Immature natural killer cell (primary cell): ENCODE measurements at regions not wholly inside any gene's neighbourhood (a gene's known extent, or its start where the extent isn't known, plus 50 kb on each side); places are given as distances from the start of the nearest gene placed in this dataset.

Source experiments
- DNase-seq, 3 donors: peaks; one replicate each; pipeline ENCODE4 v3.0.0; 2022; ENCODE audit warnings: mixed read lengths in 1 of 3
- H3K27ac Mint-ChIP-seq, 6 donors: one replicate each; pipeline ENCODE4 v1.8.0; 2020; ENCODE audit warnings: mixed read lengths in 6 of 6, mild to moderate bottlenecking in 5 of 6, inconsistent platforms in 4 of 6, moderate library complexity in 3 of 6
- H3K27me3 Mint-ChIP-seq, 3 donors: one replicate each; pipeline ENCODE4 v1.8.0; 2020 to 2021; ENCODE audit warnings: low read depth in 3 of 3, mild to moderate bottlenecking in 3 of 3, mixed read lengths in 3 of 3, moderate library complexity in 3 of 3, inconsistent platforms in 1 of 3
- H3K36me3 Mint-ChIP-seq, 3 donors: one replicate each; pipeline ENCODE4 v1.8.0; 2020; ENCODE audit warnings: mixed read lengths in 3 of 3, inconsistent platforms in 2 of 3, mild to moderate bottlenecking in 2 of 3
- H3K4me1 Mint-ChIP-seq, 2 donors: one replicate each; pipeline ENCODE4 v1.8.0; 2020; ENCODE audit warnings: inconsistent platforms in 2 of 2, mild to moderate bottlenecking in 2 of 2, mixed read lengths in 2 of 2, moderate library complexity in 1 of 2
- H3K4me3 Mint-ChIP-seq, 5 donors: one replicate each; pipeline ENCODE4 v1.8.0; 2020; ENCODE audit warnings: mild to moderate bottlenecking in 5 of 5, mixed read lengths in 5 of 5, inconsistent platforms in 3 of 5, moderate library complexity in 3 of 5
- H3K9me3 Mint-ChIP-seq, 6 donors: one replicate each; pipeline ENCODE4 v1.8.0; 2020; ENCODE audit warnings: mild to moderate bottlenecking in 6 of 6, mixed read lengths in 6 of 6, inconsistent platforms in 4 of 6, moderate library complexity in 3 of 6

DNA sequence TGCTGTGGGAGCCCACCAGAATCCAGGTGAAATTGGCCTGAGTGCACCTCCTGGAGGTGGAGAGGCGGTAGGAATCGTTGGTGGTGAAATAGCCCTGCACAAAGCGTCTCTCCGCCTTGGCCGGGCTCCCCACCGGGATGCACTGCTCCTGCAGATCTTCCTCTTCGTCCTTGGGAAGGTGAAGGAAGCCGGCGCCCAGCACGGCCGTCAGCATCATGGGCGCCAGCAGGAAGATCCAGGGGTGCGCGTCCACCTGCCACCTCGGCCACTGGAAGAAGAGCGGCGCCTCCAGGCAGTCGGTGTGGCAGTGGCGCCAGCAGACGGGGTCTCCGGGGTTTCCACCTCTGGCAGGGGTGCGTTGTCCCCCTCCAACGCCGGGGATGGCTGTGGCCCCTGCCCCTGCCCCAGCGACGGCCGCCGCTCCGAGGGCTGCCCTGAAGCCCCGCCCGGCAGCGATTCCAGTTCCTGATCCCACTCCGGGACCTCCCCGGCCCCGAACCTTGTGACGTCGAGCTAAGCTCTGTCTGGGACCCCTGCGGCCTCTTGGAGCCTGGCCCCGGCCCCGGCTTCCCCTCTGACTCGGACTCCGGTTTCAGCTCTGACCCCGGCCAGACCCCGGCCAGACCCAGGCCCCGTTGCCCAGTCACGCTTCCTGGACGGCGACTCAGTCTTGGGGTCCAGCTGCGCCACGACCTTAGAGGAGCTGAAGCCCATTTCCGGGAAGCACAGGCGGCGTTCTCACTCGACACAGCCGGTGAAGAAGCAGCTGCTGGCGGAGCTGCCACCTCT, 91.9 kb downstream of the CD164 start:
- H3K27ac Mint-ChIP-seq = no peak overlapping the region
- DNase-seq = no peak
- H3K27me3 Mint-ChIP-seq = peaks cover 0 to 3% (median 3%) of the 10 kb centered on the region in 3 donors
- H3K4me3 Mint-ChIP-seq = no peak overlapping the region
- H3K9me3 Mint-ChIP-seq = peaks cover 0 to 2% (median 0%) of the 10 kb centered on the region in 6 donors
- no peaks in the 10 kb centered on the region for H3K4me1 Mint-ChIP-seq
- peaks cover 0 to 7% (median 0%) of the 10 kb centered on the region in 3 donors for H3K36me3 Mint-ChIP-seq

DNA sequence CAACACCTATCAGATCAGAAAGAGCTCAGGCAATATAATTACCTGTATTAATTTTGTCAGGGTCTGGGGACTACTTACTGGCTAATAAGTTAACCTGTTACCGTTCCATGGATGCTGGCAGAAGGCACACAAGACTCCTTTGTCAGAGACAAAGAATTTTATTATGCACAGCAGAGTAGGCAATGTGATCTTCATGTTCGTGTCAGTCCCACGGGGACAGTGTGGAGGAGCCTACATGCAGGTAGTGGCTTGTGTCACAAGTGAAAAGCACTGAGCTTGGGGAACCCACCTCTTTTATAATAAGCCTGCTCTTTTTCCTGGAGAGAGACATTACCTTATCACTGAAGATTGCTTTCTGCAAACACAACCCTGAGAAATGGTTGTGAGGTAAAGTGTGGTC, 96.9 kb downstream of the CD164 start:
- Mint-ChIP-seq H3K9me3 (no peaks in the 10 kb centered on the region), H3K4me1 (no peaks in the 10 kb centered on the region), H3K36me3 (no peaks in the 10 kb centered on the region), H3K4me3 (no peak overlapping the region), H3K27ac (no peak overlapping the region), H3K27me3 (no peaks in the 10 kb centered on the region)
- DNase-seq = no peak

DNA sequence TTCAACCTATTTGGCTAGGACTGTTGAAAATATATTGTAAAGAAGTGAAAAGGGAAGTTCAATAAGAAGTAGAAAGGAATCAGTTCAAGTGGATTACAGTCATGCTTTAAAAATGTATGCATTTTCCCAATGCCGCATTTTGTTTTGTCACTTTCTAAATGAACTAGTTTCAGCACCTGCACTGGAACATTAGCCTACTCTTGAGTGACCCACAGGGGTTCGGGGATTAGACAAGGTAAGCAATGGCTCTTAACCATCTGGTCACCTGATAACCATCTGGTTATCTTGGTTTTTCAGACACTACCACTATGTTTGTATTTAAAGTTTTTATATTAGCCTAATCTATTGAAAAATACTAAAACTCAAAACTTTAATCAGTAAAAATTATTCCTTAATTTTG, 97.6 kb downstream of the CD164 start:
- DNase-seq = no peak
- Mint-ChIP-seq H3K4me1 (no peaks in the 10 kb centered on the region), H3K9me3 (no peaks in the 10 kb centered on the region), H3K4me3 (no peak overlapping the region), H3K27ac (no peak overlapping the region), H3K36me3 (no peaks in the 10 kb centered on the region), H3K27me3 (no peaks in the 10 kb centered on the region)

DNA sequence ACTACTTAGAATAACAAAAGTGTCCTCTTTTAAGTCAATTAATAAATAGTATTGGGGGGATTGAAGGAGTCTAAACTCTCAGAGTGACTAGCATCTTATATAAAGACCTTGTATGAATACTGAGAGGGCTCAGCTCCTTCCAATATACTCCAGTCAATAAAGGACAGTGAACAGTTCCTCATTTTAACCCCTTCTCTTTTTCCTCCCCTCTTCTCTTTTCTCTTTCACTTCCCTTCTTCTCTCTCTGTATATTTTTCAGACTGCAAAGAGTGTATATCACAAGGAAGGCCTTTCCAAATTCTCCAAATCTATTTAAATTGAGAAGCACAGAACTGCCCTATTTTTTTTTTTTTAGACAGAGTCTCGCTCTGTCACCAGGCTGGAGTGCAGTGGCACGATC, 99.5 kb downstream of the CD164 start:
- no peak for DNase-seq
- H3K4me1 Mint-ChIP-seq = no peaks in the 10 kb centered on the region
- H3K9me3 Mint-ChIP-seq = no peaks in the 10 kb centered on the region
- H3K27me3 Mint-ChIP-seq = no peaks in the 10 kb centered on the region
- H3K27ac Mint-ChIP-seq = no peak overlapping the region
- H3K4me3 Mint-ChIP-seq = no peak overlapping the region
- no peaks in the 10 kb centered on the region for H3K36me3 Mint-ChIP-seq

DNA sequence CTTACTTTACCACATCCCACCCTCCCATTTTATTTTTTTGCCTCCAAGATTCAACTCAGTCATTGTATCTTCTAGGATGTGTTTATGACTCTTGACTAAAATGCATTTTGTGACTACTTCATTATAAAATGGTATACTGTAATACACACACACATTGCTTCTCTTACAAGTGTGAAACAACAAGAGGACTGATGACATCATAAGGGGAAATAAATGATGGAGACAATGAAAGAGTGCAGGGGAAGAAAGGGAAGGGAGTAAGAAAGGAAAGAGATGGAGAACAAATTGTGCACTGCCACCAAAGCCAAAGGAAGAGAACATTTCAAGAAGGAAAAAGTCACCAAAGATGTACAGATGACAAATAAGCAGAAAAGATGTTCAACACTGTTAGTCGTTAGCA, 102.6 kb downstream of the CD164 start:
- no peaks in the 10 kb centered on the region for H3K36me3 Mint-ChIP-seq
- H3K27me3 Mint-ChIP-seq = no peaks in the 10 kb centered on the region
- no peaks in the 10 kb centered on the region for H3K9me3 Mint-ChIP-seq
- no peak overlapping the region for H3K27ac Mint-ChIP-seq
- no peaks in the 10 kb centered on the region for H3K4me1 Mint-ChIP-seq
- no peak for DNase-seq
- no peak overlapping the region for H3K4me3 Mint-ChIP-seq

DNA sequence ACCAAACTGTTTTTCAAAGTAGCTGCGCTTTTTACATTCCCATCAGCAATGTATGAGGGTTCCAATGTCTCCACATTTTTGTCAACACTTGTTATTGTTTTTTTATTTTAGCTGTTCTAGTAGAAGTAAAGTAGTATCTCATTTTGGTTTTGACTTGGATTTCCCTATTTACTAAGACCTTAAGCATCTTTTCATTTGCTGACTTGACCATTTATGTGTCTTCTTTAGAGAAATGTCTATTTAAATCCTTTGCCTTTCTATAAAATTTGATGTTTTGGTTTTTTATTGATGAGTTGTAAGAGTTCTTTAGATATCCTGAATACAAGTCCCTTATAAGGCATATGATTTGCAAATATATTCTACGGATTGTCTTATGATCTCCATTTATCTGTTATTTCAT, 110.6 kb downstream of the CD164 start:
- H3K4me3 Mint-ChIP-seq = no peak overlapping the region
- peaks cover 5 to 19% (median 11%) of the 10 kb centered on the region in 6 donors for H3K9me3 Mint-ChIP-seq
- H3K4me1 Mint-ChIP-seq = no peaks in the 10 kb centered on the region

DNA sequence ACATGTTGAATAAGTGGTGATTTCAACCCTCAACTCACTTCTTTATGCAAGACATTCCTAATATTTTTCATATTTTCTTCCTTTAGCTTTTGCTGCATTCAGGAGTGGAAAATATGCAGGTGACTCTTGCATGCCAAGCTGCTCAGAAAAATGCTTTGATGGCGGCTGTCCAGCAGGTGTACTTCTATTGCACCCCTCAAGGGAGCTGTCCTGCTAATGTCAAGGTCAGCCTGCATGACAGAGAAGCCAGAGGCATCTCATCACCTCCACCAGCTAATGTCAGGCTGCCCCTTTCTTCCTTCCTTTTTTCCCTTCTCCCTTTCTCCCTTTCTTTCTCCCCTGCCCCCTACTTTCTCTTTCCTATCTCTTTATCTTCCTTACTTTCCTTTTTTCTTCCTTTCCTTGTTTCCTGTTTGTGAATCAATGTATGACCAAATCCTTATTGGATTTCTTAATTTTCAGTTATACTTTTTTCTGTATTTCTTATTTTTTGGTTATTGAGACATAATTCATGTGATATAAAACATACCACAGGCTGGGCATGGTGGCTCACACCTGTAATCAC, 112.2 kb downstream of the CD164 start:
- peaks cover 0 to 2% (median 2%) of the 10 kb centered on the region in 3 donors for H3K27me3 Mint-ChIP-seq
- no peak overlapping the region for H3K4me3 Mint-ChIP-seq
- peaks cover 5 to 19% (median 11%) of the 10 kb centered on the region in 6 donors for H3K9me3 Mint-ChIP-seq
- no peak overlapping the region for H3K27ac Mint-ChIP-seq
- no peak for DNase-seq
- no peaks in the 10 kb centered on the region for H3K4me1 Mint-ChIP-seq
- H3K36me3 Mint-ChIP-seq = peaks cover 12 to 27% (median 12%) of the 10 kb centered on the region in 3 donors

More for the DNA sequence above, 110.6 kb downstream of the CD164 start:
- DNase-seq = no peak
- no peak overlapping the region for H3K27ac Mint-ChIP-seq
- peaks cover 12 to 27% (median 12%) of the 10 kb centered on the region in 3 donors for H3K36me3 Mint-ChIP-seq
- H3K27me3 Mint-ChIP-seq = peaks cover 0 to 2% (median 2%) of the 10 kb centered on the region in 3 donors

DNA sequence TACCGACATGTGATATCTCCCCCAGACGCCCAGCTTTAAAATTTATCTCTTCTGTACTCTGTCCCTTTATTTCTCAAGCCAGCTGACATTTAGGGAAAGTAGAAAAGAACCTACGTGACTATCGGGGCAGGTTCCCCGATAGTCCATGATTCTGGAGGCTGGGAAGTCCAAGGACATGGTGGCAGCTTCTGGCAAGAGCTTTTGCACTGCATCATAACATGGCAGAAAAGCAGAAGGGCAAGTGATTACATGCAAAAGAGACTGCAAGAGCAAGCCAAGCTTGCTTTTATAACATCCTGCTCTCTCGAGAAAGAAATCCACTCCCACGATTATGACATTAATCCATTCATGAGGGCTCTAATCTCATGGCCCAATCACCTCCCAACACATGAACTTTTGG, 113.2 kb downstream of the CD164 start:
- Mint-ChIP-seq H3K4me1 (no peaks in the 10 kb centered on the region), H3K27ac (no peak overlapping the region), H3K36me3 (peaks cover 12 to 27% (median 12%) of the 10 kb centered on the region in 3 donors), H3K9me3 (peaks cover 5 to 19% (median 11%) of the 10 kb centered on the region in 6 donors), H3K27me3 (peaks cover 0 to 2% (median 2%) of the 10 kb centered on the region in 3 donors), H3K4me3 (no peak overlapping the region)
- no peak for DNase-seq

DNA sequence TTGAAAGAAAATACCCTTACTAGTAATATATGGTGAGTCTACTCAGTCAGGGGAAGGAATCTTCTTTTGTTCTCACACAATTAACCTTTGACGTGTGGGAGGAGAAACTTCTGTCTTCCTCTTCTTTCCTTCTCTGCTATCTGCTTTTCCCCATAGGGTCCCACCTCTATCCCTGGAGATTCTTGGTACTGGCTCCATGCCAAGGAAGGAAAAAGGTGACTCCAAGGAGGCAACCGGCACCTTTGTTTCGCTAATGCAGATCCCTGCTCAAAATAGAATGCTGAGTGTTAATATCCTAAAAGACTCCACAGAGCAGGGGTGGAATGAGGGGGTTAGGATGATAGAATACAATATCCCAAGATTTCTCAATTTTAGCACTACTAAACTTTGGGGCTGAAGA, 116.7 kb downstream of the CD164 start:
- Mint-ChIP-seq H3K27ac (no peak overlapping the region), H3K36me3 (peaks cover 12 to 20% (median 15%) of the 10 kb centered on the region in 3 donors), H3K4me3 (no peak overlapping the region), H3K9me3 (peaks cover 6 to 19% (median 11%) of the 10 kb centered on the region in 6 donors), H3K27me3 (peaks cover 0 to 2% (median 0%) of the 10 kb centered on the region in 3 donors), H3K4me1 (no peaks in the 10 kb centered on the region)
- no peak for DNase-seq

DNA sequence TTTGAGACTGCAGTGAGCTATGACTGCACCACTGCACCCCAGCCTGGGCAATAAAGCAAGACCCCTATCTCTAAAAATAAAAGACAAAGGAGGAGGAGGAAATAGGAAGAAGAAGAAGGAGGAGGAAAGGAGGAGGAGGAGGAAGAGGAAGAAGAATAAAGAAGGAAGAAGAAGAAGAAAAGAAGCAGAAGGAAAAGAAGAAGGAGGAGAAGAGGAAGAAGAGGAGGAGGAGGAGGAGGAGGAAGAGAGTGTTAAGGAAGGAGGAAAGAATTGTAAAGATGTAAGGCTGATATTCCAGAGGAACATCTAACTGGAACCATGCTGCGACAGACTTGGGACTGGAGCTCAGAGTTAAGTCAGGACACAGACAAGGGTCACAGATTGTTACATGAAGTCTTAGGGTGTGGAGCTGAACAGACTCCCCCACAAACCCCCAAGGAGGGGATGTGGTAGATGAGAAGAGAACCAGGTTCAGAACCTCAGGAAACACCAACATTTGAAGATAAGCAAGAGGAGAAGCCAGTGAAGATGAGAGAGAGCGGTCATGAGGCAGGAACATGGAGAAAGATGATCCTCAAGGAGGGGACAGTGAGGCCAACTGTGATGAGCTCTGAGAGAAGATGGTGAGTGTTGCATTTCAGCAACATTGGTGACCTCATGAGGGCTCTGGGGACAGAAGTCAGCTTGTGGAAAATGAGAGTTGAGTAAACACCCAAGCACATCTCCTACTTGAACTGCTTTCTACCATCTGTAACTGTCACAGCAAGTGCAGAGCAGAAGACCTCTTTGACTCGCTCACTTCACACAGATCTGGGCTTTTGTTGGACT, 118.2 kb downstream of the CD164 start:
- Mint-ChIP-seq H3K36me3 (peaks cover 5 to 13% (median 9%) of the 10 kb centered on the region in 3 donors), H3K4me1 (no peaks in the 10 kb centered on the region), H3K27me3 (no peaks in the 10 kb centered on the region)

DNA sequence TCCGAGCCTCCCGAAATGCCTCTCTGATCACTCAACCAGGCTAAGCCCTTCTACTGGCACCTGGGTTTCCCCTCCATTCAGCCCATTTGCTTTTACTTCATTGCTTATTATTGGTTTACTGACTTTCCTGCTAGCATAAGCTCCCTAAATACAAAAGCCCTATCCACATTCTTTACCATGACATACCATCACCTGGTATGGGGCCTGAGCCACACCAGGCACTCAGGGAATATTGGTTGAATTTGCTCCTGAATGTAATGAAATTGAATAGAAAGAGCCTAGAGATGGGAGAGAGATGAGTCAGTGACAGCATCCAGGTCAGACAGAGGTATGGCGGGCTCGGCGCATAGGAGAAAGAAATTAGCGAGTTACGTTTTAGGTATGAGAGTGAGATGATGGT, 120.0 kb downstream of the CD164 start:
- no peaks in the 10 kb centered on the region for H3K27me3 Mint-ChIP-seq
- H3K4me3 Mint-ChIP-seq = no peak overlapping the region
- no peaks in the 10 kb centered on the region for H3K4me1 Mint-ChIP-seq
- H3K27ac Mint-ChIP-seq = no peak overlapping the region
- H3K36me3 Mint-ChIP-seq = peaks cover 0 to 5% (median 4%) of the 10 kb centered on the region in 3 donors
- peaks cover 0 to 2% (median 0%) of the 10 kb centered on the region in 6 donors for H3K9me3 Mint-ChIP-seq
- DNase-seq = no peak

More for the DNA sequence above, 118.2 kb downstream of the CD164 start:
- Mint-ChIP-seq H3K9me3 (peaks cover 4 to 8% (median 6%) of the 10 kb centered on the region in 6 donors), H3K27ac (no peak overlapping the region), H3K4me3 (no peak overlapping the region)
- DNase-seq = no peak

DNA sequence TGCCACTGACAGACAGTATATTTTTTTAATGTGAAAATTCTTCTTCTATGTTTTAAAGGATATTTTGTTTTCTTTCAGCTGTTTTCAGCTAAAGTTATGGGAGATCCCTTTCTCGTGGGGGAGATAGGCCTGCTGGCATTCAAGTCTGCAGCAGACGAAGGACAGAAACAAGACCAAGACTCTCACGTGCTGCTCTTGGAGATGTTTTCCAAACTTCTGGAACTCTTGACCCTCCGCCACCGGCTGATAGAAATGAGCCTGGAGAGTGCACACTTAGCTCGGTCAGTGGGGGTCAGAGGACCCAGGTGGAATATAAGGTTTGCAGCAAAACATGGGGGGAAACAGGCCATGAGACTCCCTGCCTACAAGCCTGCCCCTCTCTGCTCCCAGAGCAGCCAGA, 120.5 kb downstream of the CD164 start:
- Mint-ChIP-seq H3K27ac (no peak overlapping the region), H3K9me3 (peaks cover 0 to 2% (median 0%) of the 10 kb centered on the region in 6 donors)

DNA sequence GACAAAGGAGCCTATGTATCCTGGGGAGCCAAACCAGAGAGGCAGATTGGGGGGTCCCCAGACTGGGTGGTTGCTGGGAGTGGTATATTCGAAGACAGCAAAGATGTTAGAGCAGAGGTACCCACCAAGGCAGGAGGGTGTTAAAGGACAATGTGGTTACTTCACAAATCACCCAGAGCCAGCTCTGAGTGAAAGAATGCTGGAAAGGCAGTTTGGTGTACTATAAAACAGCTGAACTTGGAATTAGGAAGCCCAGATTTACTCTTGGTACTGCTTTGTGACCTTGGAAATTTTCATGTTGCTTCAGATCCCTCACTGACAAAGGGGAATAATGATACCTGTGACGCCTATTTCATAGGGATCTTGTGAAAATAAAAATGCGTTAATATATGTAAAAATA, 121.6 kb downstream of the CD164 start:
- DNase-seq = no peak
- H3K4me1 Mint-ChIP-seq = no peaks in the 10 kb centered on the region
- H3K27ac Mint-ChIP-seq = no peak overlapping the region
- peaks cover 0 to 4% (median 0%) of the 10 kb centered on the region in 3 donors for H3K36me3 Mint-ChIP-seq
- H3K9me3 Mint-ChIP-seq = peaks cover 0 to 2% (median 0%) of the 10 kb centered on the region in 6 donors
- H3K4me3 Mint-ChIP-seq = no peak overlapping the region
- H3K27me3 Mint-ChIP-seq = no peaks in the 10 kb centered on the region

More for the DNA sequence above, 120.5 kb downstream of the CD164 start:
- no peaks in the 10 kb centered on the region for H3K27me3 Mint-ChIP-seq
- no peaks in the 10 kb centered on the region for H3K4me1 Mint-ChIP-seq
- peaks cover 0 to 4% (median under 1%) of the 10 kb centered on the region in 3 donors for H3K36me3 Mint-ChIP-seq
- no peak overlapping the region for H3K4me3 Mint-ChIP-seq
- DNase-seq = no peak

DNA sequence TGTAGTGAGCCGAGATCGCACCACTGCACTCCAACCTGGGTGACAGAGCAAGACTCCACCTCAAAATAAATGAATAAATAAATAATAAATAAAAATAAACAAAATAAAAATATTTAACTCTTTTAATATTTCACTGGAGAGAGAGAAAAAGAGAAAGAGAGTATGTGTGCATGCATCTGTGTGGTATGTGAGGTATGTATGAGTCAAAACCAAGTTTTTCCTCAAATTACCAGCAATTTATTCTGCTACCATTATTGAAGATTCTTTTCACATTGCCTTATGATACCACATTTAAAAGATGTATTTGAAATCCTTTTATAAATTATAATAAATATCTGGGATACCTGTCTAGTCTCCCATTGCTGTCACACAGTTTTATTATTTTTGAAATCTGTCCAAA, 122.1 kb downstream of the CD164 start:
- DNase-seq = no peak
- Mint-ChIP-seq H3K4me1 (no peaks in the 10 kb centered on the region), H3K4me3 (no peak overlapping the region), H3K9me3 (peaks cover 0 to 2% (median 0%) of the 10 kb centered on the region in 6 donors), H3K36me3 (peaks cover 0 to 4% (median 0%) of the 10 kb centered on the region in 3 donors), H3K27ac (no peak overlapping the region), H3K27me3 (no peaks in the 10 kb centered on the region)
